22Rv1 (cell line): ENCODE measurements at regions not wholly inside any gene's neighbourhood (a gene's known extent, or its start where the extent isn't known, plus 50 kb on each side); places are given as distances from the start of the nearest gene placed in this dataset.

Experiments used
- CTCF ChIP-seq: fragments of 450-650 bp; IDR thresholded peaks from 2 replicates; pipeline ENCODE4 v1.5.1; 2017; ENCODE audit warnings: mild to moderate bottlenecking
- ZFX ChIP-seq: fragments of 450-650 bp; IDR thresholded peaks from 2 replicates; pipeline ENCODE4 v1.6.1; 2017; ENCODE audit warnings: antibody characterized with exemption, borderline replicate concordance

DNA sequence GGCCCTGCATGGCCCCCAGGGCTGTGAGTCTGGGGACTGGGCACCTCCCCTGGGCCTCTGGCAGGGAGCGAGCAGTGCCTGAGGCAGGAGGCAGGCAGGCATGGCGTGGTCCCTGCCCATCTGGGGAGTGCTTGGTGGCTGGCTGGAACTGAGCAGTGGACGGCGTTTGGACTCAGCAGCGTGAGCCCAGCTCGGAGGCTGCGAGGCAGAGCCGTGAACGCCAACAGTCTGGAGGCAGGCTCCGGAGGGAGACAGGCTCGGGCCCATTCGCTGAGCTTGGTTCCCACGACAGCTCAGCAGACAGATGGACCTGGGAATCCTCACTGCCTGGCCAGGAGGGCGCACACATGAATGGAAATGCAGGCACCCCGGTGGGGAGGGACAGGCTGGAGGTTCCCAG, 160.7 kb upstream of the POU3F1 start:
- TF ChIP-seq CTCF (no peak), ZFX (no peak)
